GM20000 (cell line): ENCODE measurements at regions not wholly inside any gene's neighbourhood (a gene's known extent, or its start where the extent isn't known, plus 50 kb on each side); places are given as distances from the start of the nearest gene placed in this dataset.

ENCODE experiments used
- DNase-seq: peaks from one replicate; pipeline ENCODE4 v3.0.0; 2012; ENCODE audit warnings: low spot score
- TF ChIP-seq, protein P1 (sequence below): IDR thresholded peaks from 2 replicates; pipeline ENCODE4 v1.5.1; 2012; ENCODE audit warnings: mild to moderate bottlenecking, control low read depth; ENCODE audit errors: extremely low read depth, missing control alignments

DNA sequence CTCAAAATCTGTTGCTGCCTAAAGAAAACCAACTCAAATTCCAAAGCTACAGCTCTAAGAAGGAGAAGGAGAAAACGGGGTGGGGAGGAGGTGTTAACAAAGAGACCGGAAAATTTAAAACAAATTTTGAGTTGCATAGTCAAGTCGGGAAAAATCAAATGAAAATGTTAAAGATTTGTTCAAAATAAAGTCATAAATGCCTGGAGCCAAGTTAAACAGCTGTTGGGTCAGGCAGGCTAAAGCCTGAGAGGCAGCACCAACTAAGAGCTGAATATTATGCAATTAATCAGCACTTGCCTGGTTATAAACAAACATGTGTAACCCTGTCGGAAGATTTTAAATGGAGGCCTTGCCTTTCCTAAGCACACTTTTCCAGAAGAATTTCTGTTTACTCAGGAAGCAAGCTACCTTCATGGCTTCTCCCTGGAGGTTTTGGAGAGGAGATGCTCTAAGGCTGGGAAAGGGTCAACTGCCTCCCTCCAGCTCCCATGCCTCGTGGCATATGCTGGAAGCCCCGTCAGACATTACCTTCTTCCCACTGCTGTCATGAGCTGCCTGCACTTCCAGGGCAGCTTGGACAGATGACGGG is 270.5 kb downstream of the DMRT2 start:
- DNase-seq = no peak
- TF ChIP-seq, protein P1, sequence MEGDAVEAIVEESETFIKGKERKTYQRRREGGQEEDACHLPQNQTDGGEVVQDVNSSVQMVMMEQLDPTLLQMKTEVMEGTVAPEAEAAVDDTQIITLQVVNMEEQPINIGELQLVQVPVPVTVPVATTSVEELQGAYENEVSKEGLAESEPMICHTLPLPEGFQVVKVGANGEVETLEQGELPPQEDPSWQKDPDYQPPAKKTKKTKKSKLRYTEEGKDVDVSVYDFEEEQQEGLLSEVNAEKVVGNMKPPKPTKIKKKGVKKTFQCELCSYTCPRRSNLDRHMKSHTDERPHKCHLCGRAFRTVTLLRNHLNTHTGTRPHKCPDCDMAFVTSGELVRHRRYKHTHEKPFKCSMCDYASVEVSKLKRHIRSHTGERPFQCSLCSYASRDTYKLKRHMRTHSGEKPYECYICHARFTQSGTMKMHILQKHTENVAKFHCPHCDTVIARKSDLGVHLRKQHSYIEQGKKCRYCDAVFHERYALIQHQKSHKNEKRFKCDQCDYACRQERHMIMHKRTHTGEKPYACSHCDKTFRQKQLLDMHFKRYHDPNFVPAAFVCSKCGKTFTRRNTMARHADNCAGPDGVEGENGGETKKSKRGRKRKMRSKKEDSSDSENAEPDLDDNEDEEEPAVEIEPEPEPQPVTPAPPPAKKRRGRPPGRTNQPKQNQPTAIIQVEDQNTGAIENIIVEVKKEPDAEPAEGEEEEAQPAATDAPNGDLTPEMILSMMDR = no peak

DNA sequence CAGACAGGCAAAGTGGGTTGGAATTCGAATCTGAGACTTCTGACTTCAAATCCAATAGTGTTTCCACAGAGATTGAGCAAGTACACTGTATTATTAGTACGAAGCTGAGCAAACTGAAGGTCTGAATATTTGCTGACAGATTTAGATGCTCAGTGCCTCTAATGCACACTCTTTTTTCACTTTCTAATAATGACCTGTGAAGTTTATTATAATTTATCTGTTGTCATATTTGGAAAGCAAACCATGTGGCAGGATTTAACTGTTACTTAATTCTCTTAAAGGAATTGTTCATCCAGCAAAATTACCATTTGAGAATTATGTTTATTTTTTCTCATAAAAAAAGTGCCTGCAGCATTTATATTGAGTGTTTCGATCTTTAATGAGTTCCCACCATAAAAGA is 277.3 kb downstream of the DMRT2 start:
- TF ChIP-seq, protein P1 = no peak
- DNase-seq = no peak

DNA sequence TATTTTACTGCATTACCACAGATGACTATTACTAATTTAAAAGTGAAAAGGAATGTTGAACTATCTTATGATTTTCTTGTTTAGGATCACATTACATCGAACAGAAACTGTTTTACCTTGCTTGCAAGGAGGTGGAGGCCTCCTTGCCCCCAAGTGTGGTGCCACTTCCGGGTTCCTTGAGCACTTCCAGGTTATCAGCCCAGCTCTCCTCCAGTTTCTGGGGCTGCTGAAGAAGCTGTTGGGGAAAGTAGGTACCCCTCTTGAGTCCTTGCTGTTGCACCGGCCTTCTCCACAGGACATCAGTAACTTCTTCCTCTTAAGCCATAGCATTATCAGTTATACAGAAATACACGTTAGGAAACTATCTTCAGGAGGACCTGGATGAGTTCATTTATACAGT is 278.2 kb downstream of the DMRT2 start:
- TF ChIP-seq, protein P1 = no peak
- no peak for DNase-seq

DNA sequence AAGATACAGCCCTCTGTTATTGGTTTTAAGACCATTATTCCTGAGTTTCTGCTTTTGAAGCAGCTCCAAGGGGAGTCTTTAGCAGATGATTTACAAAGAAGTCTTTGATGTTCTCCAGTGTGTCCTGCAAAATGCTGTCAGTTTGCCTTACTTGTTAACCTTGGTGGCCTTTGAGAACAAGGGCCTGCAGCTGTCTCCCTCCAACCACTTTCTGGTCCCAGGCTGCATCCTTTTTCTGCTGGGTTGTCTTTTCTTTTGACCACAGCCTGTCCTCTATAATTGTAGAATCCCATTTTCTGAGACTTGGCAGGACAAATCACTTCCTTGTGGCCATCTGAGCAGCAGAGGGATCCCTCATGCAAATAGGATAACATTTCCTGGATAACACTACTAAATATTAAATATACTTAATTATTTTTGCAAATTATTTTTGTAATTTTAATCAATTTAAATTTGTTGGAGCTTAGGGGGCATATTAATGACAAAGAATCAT is 281.4 kb downstream of the DMRT2 start:
- TF ChIP-seq, protein P1 = no peak
- DNase-seq = no peak

DNA sequence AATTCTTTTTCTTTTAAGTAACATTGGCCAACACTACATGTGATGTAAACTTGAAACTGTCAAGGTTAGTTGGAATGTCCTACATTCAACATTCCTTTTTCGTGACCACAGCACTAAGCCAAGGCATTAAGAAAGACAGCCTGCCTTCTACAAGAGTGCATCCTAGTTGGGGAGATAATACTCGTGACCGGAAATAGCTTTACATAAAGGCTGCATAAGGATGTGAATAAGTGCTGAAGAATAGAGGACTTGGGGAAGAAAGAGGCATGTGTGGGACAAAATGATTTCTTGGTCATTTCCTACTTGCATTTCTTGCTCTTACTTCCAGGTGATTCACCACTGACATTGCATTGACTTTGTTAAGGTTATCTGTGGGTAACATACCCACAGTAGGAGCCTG is 282.0 kb downstream of the DMRT2 start:
- TF ChIP-seq, protein P1 = no peak
- no peak for DNase-seq

DNA sequence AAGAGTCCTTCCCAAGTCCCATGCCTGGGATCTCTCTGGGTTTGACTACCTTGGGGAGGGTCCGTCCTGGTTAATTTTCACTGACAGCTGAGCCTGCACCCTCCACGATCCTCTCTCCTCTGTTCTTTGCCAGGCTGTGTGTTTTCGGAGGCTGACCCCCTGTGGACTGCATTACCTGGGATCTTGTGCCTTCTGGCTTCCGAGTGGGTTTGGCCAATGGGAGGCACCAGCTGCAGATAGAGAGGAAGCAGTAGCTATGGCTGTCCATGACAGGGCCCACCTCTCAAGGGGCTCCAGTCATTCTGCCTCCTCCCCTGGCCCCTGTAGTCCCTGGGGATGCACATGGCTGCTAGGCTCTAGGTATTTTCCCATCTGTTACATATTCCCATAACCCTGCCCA is 285.0 kb downstream of the DMRT2 start:
- DNase-seq = no peak
- TF ChIP-seq, protein P1 = no peak

DNA sequence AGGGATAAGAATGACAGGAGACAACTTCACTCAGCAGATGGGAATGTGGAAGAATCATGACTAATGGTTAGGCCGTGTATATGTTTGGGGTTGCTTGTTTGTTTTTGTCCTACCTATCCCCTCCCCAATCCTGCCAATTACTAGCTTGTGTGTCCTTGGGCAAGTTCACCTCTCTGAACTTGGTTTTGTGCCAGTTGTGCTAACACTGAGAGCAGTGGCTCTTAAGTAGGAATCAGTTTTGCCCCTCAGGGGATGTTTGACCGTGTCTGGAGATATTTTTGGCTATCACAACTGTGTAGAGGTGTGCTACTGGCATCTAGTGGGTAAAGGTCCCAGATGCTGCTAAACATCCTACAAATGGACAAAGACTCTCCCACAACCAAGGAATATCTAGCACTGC is 287.0 kb downstream of the DMRT2 start:
- TF ChIP-seq, protein P1 = no peak
- no peak for DNase-seq
